OCI-LY1 (cell line): ENCODE measurements at regions not wholly inside any gene's neighbourhood (a gene's known extent, or its start where the extent isn't known, plus 50 kb on each side); places are given as distances from the start of the nearest gene placed in this dataset.
"Not testable (repeated sequence)": the region's sequence is repeated elsewhere in the genome, so short reads cannot be mapped to it uniquely, and the experiment has no call there.

ENCODE experiments used
- H2AFZ ChIP-seq: fragments of 200-600 bp; sonication (generic), shearing (Covaris generic); 2 replicates; pipeline ENCODE4 v1.6.0; 2014; ENCODE audit warnings: antibody characterized with exemption, mild to moderate bottlenecking, low read length
- H3F3A ChIP-seq: fragments of 200-600 bp; sonication (generic), shearing (Covaris generic); 2 replicates; pipeline ENCODE4 v1.6.0; 2014; ENCODE audit warnings: mild to moderate bottlenecking, antibody characterized with exemption, low read length, moderate library complexity; ENCODE audit not compliant: insufficient read depth
- H3K27ac ChIP-seq: fragments of 200-600 bp; sonication (generic); 2 replicates; pipeline ENCODE4 v1.5.1; 2014; ENCODE audit warnings: low read length, mixed run types, mild to moderate bottlenecking, low read depth; ENCODE audit not compliant: poor library complexity, severe bottlenecking
- H3K27me3 ChIP-seq: fragments of 200-600 bp; sonication (generic); 2 replicates; pipeline ENCODE4 v1.6.0; 2014; ENCODE audit warnings: antibody characterized with exemption, mild to moderate bottlenecking, low read length, moderate library complexity; ENCODE audit not compliant: insufficient read depth
- H3K36me3 ChIP-seq: fragments of 200-600 bp; sonication (generic); 2 replicates; pipeline ENCODE4 v1.6.1; 2014; ENCODE audit warnings: mild to moderate bottlenecking, antibody characterized with exemption, low read length, moderate library complexity, mixed read lengths; ENCODE audit not compliant: insufficient read depth
- H3K4me1 ChIP-seq: fragments of 200-600 bp; sonication (generic); 2 replicates; pipeline ENCODE4 v1.5.1; 2014; ENCODE audit warnings: mild to moderate bottlenecking, low read length, moderate library complexity; ENCODE audit not compliant: insufficient read depth, severe bottlenecking
- H3K4me2 ChIP-seq: fragments of 200-600 bp; sonication (generic), shearing (Covaris generic); 2 replicates; pipeline ENCODE4 v1.6.1; 2014; ENCODE audit warnings: low read length
- H3K4me3 ChIP-seq: fragments of 200-600 bp; sonication (generic); 2 replicates; pipeline ENCODE4 v1.5.1; 2014; ENCODE audit warnings: low read length, low read depth, mild to moderate bottlenecking, mixed read lengths; ENCODE audit not compliant: poor library complexity, severe bottlenecking
- H3K79me2 ChIP-seq: fragments of 200-600 bp; shearing (Covaris generic); 2 replicates; pipeline ENCODE4 v1.6.1; 2016; ENCODE audit warnings: mixed run types, low read length, mixed read lengths; ENCODE audit not compliant: insufficient read depth
- H3K9ac ChIP-seq: fragments of 200-600 bp; sonication (generic), shearing (Covaris generic); 2 replicates; pipeline ENCODE4 v1.6.1; 2014; ENCODE audit warnings: mild to moderate bottlenecking, low read length, mixed read lengths
- H3K9me2 ChIP-seq: fragments of 200-600 bp; sonication (generic), shearing (Covaris generic); 2 replicates; pipeline ENCODE4 v1.6.1; 2014; ENCODE audit warnings: low read depth, mild to moderate bottlenecking, low read length, mixed read lengths
- H3K9me3 ChIP-seq: fragments of 200-600 bp; shearing (Covaris generic); 2 replicates; pipeline ENCODE4 v1.6.1; 2014; ENCODE audit warnings: low read length, mixed read lengths
- H4K20me1 ChIP-seq: fragments of 200-600 bp; sonication (generic), shearing (Covaris generic); 2 replicates; pipeline ENCODE4 v1.6.0; 2016; ENCODE audit warnings: mild to moderate bottlenecking, low read length; ENCODE audit not compliant: insufficient read depth
- CTCF ChIP-seq: fragments of 200-600 bp; sonication (generic), shearing (Covaris generic); IDR thresholded peaks from 2 replicates; pipeline ENCODE4 v1.5.1; 2017; ENCODE audit warnings: mild to moderate bottlenecking, antibody characterized with exemption, low read length, moderate library complexity, mixed read lengths
- EZH2 ChIP-seq: fragments of 200-600 bp; sonication (generic), shearing (Covaris generic); IDR thresholded peaks from 2 replicates; pipeline ENCODE4 v1.8.0; 2017; ENCODE audit warnings: borderline replicate concordance, mixed run types, mild to moderate bottlenecking, antibody characterized with exemption, low read length, moderate library complexity, mixed read lengths

DNA sequence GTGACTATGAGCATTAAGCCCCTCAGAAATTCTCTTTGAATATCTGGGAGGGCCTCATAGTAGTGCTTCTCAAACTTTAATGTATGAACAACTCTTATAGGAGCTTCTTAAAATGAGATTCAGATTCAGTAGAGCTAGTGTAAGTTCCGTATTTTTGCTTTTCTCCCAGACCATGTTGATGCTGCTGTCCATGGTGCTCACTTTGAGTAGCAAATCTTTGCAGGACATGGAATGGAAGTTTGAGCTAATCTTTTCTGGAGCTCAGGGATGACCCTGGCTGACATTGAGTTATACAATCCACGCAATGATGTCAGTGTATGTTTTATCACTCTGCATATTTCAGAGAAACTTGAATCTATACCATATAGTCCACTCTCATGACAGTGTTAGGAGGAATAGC, 134.2 kb downstream of the OTOL1 start:
- no peak overlapping the region for H2AFZ ChIP-seq
- no peaks in the 10 kb centered on the region; the same call in 1 of the 2 replicates for H3K9me2 ChIP-seq
- H3K36me3 ChIP-seq = no peaks in the 10 kb centered on the region
- H4K20me1 ChIP-seq = no peaks in the 10 kb centered on the region
- H3K79me2 ChIP-seq = no peaks in the 10 kb centered on the region
- H3K4me1 ChIP-seq = no peaks in the 10 kb centered on the region
- TF ChIP-seq CTCF = no peak
- no peak for TF ChIP-seq EZH2
- H3K9me3 ChIP-seq = no peaks in the 10 kb centered on the region
- H3K4me2 ChIP-seq = no peak overlapping the region
- no peaks in the 10 kb centered on the region for H3F3A ChIP-seq
- no peak overlapping the region for H3K9ac ChIP-seq
- no peak overlapping the region for H3K27ac ChIP-seq
- no peak overlapping the region for H3K4me3 ChIP-seq
- no peaks in the 10 kb centered on the region for H3K27me3 ChIP-seq

GRCh38 chr3:161631536-161631935, 134.9 kb downstream of the OTOL1 start:
- no peak overlapping the region for H3K4me2 ChIP-seq

GRCh38 chr3:161637559-161637958, 141.0 kb downstream of the OTOL1 start:
- no peaks in the 10 kb centered on the region for H3K79me2 ChIP-seq
- no peak overlapping the region for H3K4me3 ChIP-seq
- H3K9ac ChIP-seq = no peak overlapping the region
- H3K9me2 ChIP-seq = no peaks in the 10 kb centered on the region
- no peaks in the 10 kb centered on the region for H3K36me3 ChIP-seq
- no peaks in the 10 kb centered on the region for H3K4me1 ChIP-seq
- no peaks in the 10 kb centered on the region for H3F3A ChIP-seq
- no peaks in the 10 kb centered on the region for H4K20me1 ChIP-seq
- no peak overlapping the region for H3K4me2 ChIP-seq
- H3K27ac ChIP-seq = no peak overlapping the region
- no peaks in the 10 kb centered on the region; the same call in 1 of the 2 replicates for H3K27me3 ChIP-seq
- no peak overlapping the region for H2AFZ ChIP-seq
- H3K9me3 ChIP-seq = no peaks in the 10 kb centered on the region
- TF ChIP-seq CTCF (no peak), EZH2 (no peak)

More at GRCh38 chr3:161631536-161631935, 134.9 kb downstream of the OTOL1 start:
- Histone ChIP-seq H3K4me3 (no peak overlapping the region), H4K20me1 (no peaks in the 10 kb centered on the region), H3K79me2 (no peaks in the 10 kb centered on the region), H3K27ac (no peak overlapping the region), H2AFZ (no peak overlapping the region), H3F3A (no peaks in the 10 kb centered on the region), H3K9me2 (no peaks in the 10 kb centered on the region; the same call in 1 of the 2 replicates), H3K27me3 (no peaks in the 10 kb centered on the region), H3K36me3 (no peaks in the 10 kb centered on the region), H3K9ac (no peak overlapping the region), H3K4me1 (no peaks in the 10 kb centered on the region), H3K9me3 (no peaks in the 10 kb centered on the region)
- no peak for TF ChIP-seq CTCF
- TF ChIP-seq EZH2 = no peak

- not testable (repeated sequence) for H3K9me2 ChIP-seq, H3K79me2 ChIP-seq, H3K9ac ChIP-seq, H3K4me1 ChIP-seq, H3K4me2 ChIP-seq, H2AFZ ChIP-seq, H3K27ac ChIP-seq, H3K4me3 ChIP-seq, H3K27me3 ChIP-seq, H3F3A ChIP-seq, H3K9me3 ChIP-seq, H4K20me1 ChIP-seq, H3K36me3 ChIP-seq
Observed at GRCh38 chr3:161639095-161639494, 142.5 kb downstream of the OTOL1 start.
